Panc1 (cell line): ENCODE measurements at regions not wholly inside any gene's neighbourhood (a gene's known extent, or its start where the extent isn't known, plus 50 kb on each side); places are given as distances from the start of the nearest gene placed in this dataset.

Source experiments
- ATAC-seq: fragments of 200-7000 bp; cut with Tn5 transposase; 2 replicates; pipeline ENCODE4 v1.9.1; 2020; ENCODE audit warnings: mild to moderate bottlenecking, moderate library complexity
- BruUV-seq: library from RNA; stranded (reverse); fragments of 400-500 nt; replicated peaks from 2 replicates; lab custom pipeline; 2021; lab: Mats Ljungman, UMichigan
- CTCF ChIA-PET: fragments of 300-600 bp; sonication (Branson Sonifier 250); formaldehyde crosslinking; loops from one replicate; lab custom pipeline; 2022; ENCODE audit warnings: antibody characterized with exemption; lab: Charles Lee
- POLR2A ChIA-PET: fragments of 300-600 bp; sonication (Branson Sonifier 250); formaldehyde crosslinking; loops from one replicate; lab custom pipeline; 2022; ENCODE audit warnings: antibody characterized with exemption; lab: Charles Lee
- DNase-seq: peaks from one replicate; pipeline ENCODE4 v3.0.0-alpha.2; 2010; ENCODE audit warnings: low read depth, low spot score
- H3K27ac ChIP-seq: 2 replicates; pipeline ENCODE4 v1.5.1; 2011; ENCODE audit warnings: mild to moderate bottlenecking, low read length, inconsistent platforms
- H3K27me3 ChIP-seq: fragments of 200-500 bp; sonication (Bioruptor generic); 2 replicates; pipeline ENCODE4 v1.6.0; 2014; ENCODE audit warnings: low read length, inconsistent platforms; ENCODE audit not compliant: control insufficient read depth, insufficient read depth
- H3K36me3 ChIP-seq: fragments of 200-500 bp; sonication (Bioruptor generic); 2 replicates; pipeline ENCODE4 v1.5.1; 2014; ENCODE audit warnings: inconsistent platforms, mild to moderate bottlenecking, low read length, moderate library complexity; ENCODE audit not compliant: control insufficient read depth, insufficient read depth
- H3K4me1 ChIP-seq: 2 replicates; pipeline ENCODE4 v1.5.1; 2011; ENCODE audit warnings: inconsistent platforms, mild to moderate bottlenecking, low read length, moderate library complexity; ENCODE audit not compliant: control insufficient read depth, insufficient read depth
- H3K4me3 ChIP-seq, 2 experiments: 2 replicates each; pipeline ENCODE4 v1.5.1; 2011 to 2012; ENCODE audit warnings: low read depth in 2 of 2, low read length in 2 of 2, mild to moderate bottlenecking in 2 of 2, inconsistent platforms in 1 of 2, moderate library complexity in 1 of 2
- H3K9me3 ChIP-seq: fragments of 200-500 bp; sonication (Bioruptor generic); 2 replicates; pipeline ENCODE4 v1.5.1; 2014; ENCODE audit warnings: low read depth, mild to moderate bottlenecking, inconsistent platforms, low read length, moderate library complexity; ENCODE audit not compliant: control insufficient read depth, insufficient read depth
- CTCF ChIP-seq: fragments of 450-650 bp; IDR thresholded peaks from 2 replicates; pipeline ENCODE4 v1.5.1; 2017; ENCODE audit warnings: mild to moderate bottlenecking
- POLR2AphosphoS5 ChIP-seq: IDR thresholded peaks from 2 replicates; pipeline ENCODE4 v1.6.1; 2012; ENCODE audit warnings: mild to moderate bottlenecking, low read depth, low read length, moderate library complexity
- REST ChIP-seq, 2 experiments: IDR thresholded peaks; 2 replicates each; pipeline ENCODE4 v1.6.1; 2011 to 2012; ENCODE audit warnings: low read depth in 2 of 2, control low read depth in 1 of 2, low read length in 1 of 2, mild to moderate bottlenecking in 1 of 2, moderate library complexity in 1 of 2; ENCODE audit not compliant: insufficient read depth in 1 of 2
- SIN3A ChIP-seq: IDR thresholded peaks from 2 replicates; pipeline ENCODE4 v1.6.1; 2012; ENCODE audit warnings: low read depth, mild to moderate bottlenecking, low read length, moderate library complexity, borderline replicate concordance; ENCODE audit not compliant: insufficient read depth
- TCF7L2 ChIP-seq: IDR thresholded peaks from 2 replicates; pipeline ENCODE4 v1.6.1; 2011; ENCODE audit warnings: mild to moderate bottlenecking, low read depth, low read length, inconsistent platforms
- in situ Hi-C: cut with HindIII; loops from 2 replicates; pipeline ENCODE4 v1.10.0; 2016; ENCODE audit warnings: low sequenced_read_pairs, low pct_unique_long_range_greater_than_20kb
- intact Hi-C: fragments of 100-400 bp; cut with micrococcal nuclease; formaldehyde crosslinking; loops from one replicate; pipeline ENCODE4 v1.10.0; 2022; ENCODE audit not compliant: unreplicated experiment

- DNase-seq (no peak), ATAC-seq (no peak)
- POLR2A ChIA-PET: no interaction called here
- Histone ChIP-seq H3K27ac (no peak overlapping the region), H3K4me3 (no peak overlapping the region), H3K36me3 (no peaks in the 10 kb centered on the region), H3K9me3 (no peaks in the 10 kb centered on the region), H3K4me1 (no peaks in the 10 kb centered on the region), H3K27me3 (no peaks in the 10 kb centered on the region)
- in situ Hi-C loops (no loop called here), intact Hi-C loops (no loop called here)
- CTCF ChIA-PET: no interaction called here
- no TSS peak for BruUV-seq
- TF ChIP-seq SIN3A: no peak
- no peak for TF ChIP-seq REST (IDR thresholded peaks at IDR 0.05; ENCODE audit: insufficient read depth in 1 of 2, low read depth in 2 of 2, low read length in 1 of 2)
- TF ChIP-seq TCF7L2: no peak
- no peak for TF ChIP-seq CTCF
- no peak for TF ChIP-seq POLR2AphosphoS5
Measured at GRCh38 chr4:45776146-45776545, 347.7 kb downstream of the GABRG1 start.

- ChIA-PET POLR2A (no interaction called here), CTCF (no interaction called here)
- Histone ChIP-seq H3K27me3 (no peaks in the 10 kb centered on the region), H3K27ac (no peak overlapping the region), H3K4me3 (no peak overlapping the region), H3K4me1 (no peaks in the 10 kb centered on the region), H3K36me3 (no peaks in the 10 kb centered on the region), H3K9me3 (no peaks in the 10 kb centered on the region)
- ATAC-seq (no peak), DNase-seq (no peak)
- in situ Hi-C loops: no loop called here
- intact Hi-C loops: no loop called here
- BruUV-seq: no TSS peak
- TF ChIP-seq CTCF (no peak), REST (IDR thresholded peaks at IDR 0.05; ENCODE audit: insufficient read depth in 1 of 2, low read depth in 2 of 2, low read length in 1 of 2) (no peak), SIN3A (no peak), POLR2AphosphoS5 (no peak), TCF7L2 (no peak)
Measured at GRCh38 chr4:45770958-45771357, 352.9 kb downstream of the GABRG1 start.
